ENCODE measurements at regions not wholly inside any gene's neighbourhood (a gene's known extent, or its start where the extent isn't known, plus 50 kb on each side); places are given as distances from the start of the nearest gene placed in this dataset.

- no peak for DNase-seq (ENCODE audit: low read depth, low spot score)
- no peak overlapping the region for H3K4me3 ChIP-seq (ENCODE audit: low read depth, low read length)
- POLR2A ChIA-PET: no interaction called here
- CTCF ChIA-PET: no interaction called here
- TF ChIP-seq, protein P1, sequence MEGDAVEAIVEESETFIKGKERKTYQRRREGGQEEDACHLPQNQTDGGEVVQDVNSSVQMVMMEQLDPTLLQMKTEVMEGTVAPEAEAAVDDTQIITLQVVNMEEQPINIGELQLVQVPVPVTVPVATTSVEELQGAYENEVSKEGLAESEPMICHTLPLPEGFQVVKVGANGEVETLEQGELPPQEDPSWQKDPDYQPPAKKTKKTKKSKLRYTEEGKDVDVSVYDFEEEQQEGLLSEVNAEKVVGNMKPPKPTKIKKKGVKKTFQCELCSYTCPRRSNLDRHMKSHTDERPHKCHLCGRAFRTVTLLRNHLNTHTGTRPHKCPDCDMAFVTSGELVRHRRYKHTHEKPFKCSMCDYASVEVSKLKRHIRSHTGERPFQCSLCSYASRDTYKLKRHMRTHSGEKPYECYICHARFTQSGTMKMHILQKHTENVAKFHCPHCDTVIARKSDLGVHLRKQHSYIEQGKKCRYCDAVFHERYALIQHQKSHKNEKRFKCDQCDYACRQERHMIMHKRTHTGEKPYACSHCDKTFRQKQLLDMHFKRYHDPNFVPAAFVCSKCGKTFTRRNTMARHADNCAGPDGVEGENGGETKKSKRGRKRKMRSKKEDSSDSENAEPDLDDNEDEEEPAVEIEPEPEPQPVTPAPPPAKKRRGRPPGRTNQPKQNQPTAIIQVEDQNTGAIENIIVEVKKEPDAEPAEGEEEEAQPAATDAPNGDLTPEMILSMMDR (IDR thresholded peaks at IDR 0.05; ENCODE audit: insufficient read depth, low read length, missing control alignments): no peak
Observed at GRCh38 chr17:77456951-77457548, 316.3 kb downstream of the SEC14L1 start.

- CTCF ChIA-PET: no interaction called here
- TF ChIP-seq, protein P1 (IDR thresholded peaks at IDR 0.05; ENCODE audit: insufficient read depth, low read length, missing control alignments): no peak
Observed at GRCh38 chr17:77457572-77458201, 316.9 kb downstream of the SEC14L1 start.

GRCh38 chr17:77458202-77459017 lies 317.6 kb downstream of the SEC14L1 start:
- H3K4me3 ChIP-seq (ENCODE audit: low read depth, low read length): no peak overlapping the region
- TF ChIP-seq, protein P1 (IDR thresholded peaks at IDR 0.05; ENCODE audit: insufficient read depth, low read length, missing control alignments): no peak
- POLR2A ChIA-PET: no interaction called here
- CTCF ChIA-PET: interaction anchor here (0.6 to 0.7 kb wide), 2 partner anchors 38 to 312 kb away, joined by 3 read pairs; no protein-coding TSS in a partner anchor
- no peak for DNase-seq (ENCODE audit: low read depth, low spot score)

More at GRCh38 chr17:77457572-77458201, 316.9 kb downstream of the SEC14L1 start:
- no peak for DNase-seq (ENCODE audit: low read depth, low spot score)
- no peak overlapping the region for H3K4me3 ChIP-seq (ENCODE audit: low read depth, low read length)
- POLR2A ChIA-PET: no interaction called here

- no peak overlapping the region for H3K4me3 ChIP-seq (ENCODE audit: low read depth, low read length)
- TF ChIP-seq, protein P1 (IDR thresholded peaks at IDR 0.05; ENCODE audit: insufficient read depth, low read length, missing control alignments): no peak
- ChIA-PET POLR2A (no interaction called here), CTCF (interaction anchor here (0.6 to 2.1 kb wide), 6 partner anchors 7 to 313 kb away, joined by 3 to 7 read pairs (median 3); no protein-coding TSS in a partner anchor)
- DNase-seq (ENCODE audit: low read depth, low spot score): no peak
Observed at GRCh38 chr17:77459018-77459755, 318.4 kb downstream of the SEC14L1 start.

GRCh38 chr17:77460514-77461046 lies 319.8 kb downstream of the SEC14L1 start:
- CTCF ChIA-PET: interaction anchor here (1.0 to 2.1 kb wide), 3 partner anchors 9 to 35 kb away, joined by 3 to 7 read pairs (median 3); no protein-coding TSS in a partner anchor
- DNase-seq (ENCODE audit: low read depth, low spot score): no peak
- POLR2A ChIA-PET: no interaction called here

More at GRCh38 chr17:77460514-77461046, 319.8 kb downstream of the SEC14L1 start:
- no peak overlapping the region for H3K4me3 ChIP-seq (ENCODE audit: low read depth, low read length)
- TF ChIP-seq, protein P1 (IDR thresholded peaks at IDR 0.05; ENCODE audit: insufficient read depth, low read length, missing control alignments): no peak

Measured in AG04449 (cell line).